GM12878 (cell line): ENCODE measurements at regions not wholly inside any gene's neighbourhood (a gene's known extent, or its start where the extent isn't known, plus 50 kb on each side); places are given as distances from the start of the nearest gene placed in this dataset.

Experiments used
- CREB1 ChIP-seq: IDR thresholded peaks from 2 replicates; pipeline ENCODE4 v1.6.1; 2012; ENCODE audit warnings: low read depth, mild to moderate bottlenecking, inconsistent platforms
- EED ChIP-seq: sonication (generic); IDR thresholded peaks from 2 replicates; pipeline ENCODE4 v1.6.1; 2016; ENCODE audit warnings: antibody characterized with exemption, low read depth
- GABPA ChIP-seq: IDR thresholded peaks from 2 replicates; pipeline ENCODE4 v1.6.1; 2014; ENCODE audit warnings: antibody characterized with exemption, low read depth, mild to moderate bottlenecking, inconsistent platforms
- KAT2A ChIP-seq: conservative IDR thresholded peaks from 2 replicates; pipeline ENCODE4 v1.6.1; 2011; ENCODE audit warnings: low read depth, low read length; ENCODE audit not compliant: control insufficient read depth
- POLR2A ChIP-seq: IDR thresholded peaks from 2 replicates; pipeline ENCODE4 v1.6.1; 2011; ENCODE audit warnings: low read depth, mild to moderate bottlenecking, low read length
- TF ChIP-seq, protein P1 (sequence below), 3 experiments: IDR thresholded peaks in 2 of 3; conservative IDR thresholded peaks in 1 of 3; 2 replicates each; pipeline ENCODE4 v1.5.1; 2011; ENCODE audit warnings: low read depth in 3 of 3, low read length in 3 of 3, mild to moderate bottlenecking in 3 of 3, control low read depth in 2 of 3, moderate library complexity in 2 of 3, inconsistent platforms in 1 of 3, mixed read lengths in 1 of 3; ENCODE audit not compliant: control insufficient read depth in 2 of 3, insufficient read depth in 1 of 3; ENCODE audit errors: extremely low read depth in 1 of 3

DNA sequence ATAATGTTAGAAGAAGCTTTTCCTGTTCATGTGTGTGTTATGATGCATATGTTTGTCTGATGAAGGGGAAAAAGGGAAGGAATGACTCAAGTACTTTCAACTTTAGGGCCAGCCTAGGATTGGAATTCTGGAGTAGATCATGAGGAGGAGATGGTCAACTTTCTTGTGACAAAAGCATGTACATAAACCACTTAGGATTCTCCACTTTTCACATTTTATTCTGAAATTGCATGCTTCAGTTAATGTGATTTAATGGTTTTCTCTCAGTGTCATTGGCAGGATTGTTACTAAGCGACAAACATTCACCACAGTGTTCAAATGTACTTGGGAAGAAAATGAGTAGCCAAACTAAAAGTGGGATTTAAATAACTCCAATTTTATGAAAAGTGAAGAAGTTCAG, 80.1 kb downstream of the UTRN start:
- TF ChIP-seq, protein P1, sequence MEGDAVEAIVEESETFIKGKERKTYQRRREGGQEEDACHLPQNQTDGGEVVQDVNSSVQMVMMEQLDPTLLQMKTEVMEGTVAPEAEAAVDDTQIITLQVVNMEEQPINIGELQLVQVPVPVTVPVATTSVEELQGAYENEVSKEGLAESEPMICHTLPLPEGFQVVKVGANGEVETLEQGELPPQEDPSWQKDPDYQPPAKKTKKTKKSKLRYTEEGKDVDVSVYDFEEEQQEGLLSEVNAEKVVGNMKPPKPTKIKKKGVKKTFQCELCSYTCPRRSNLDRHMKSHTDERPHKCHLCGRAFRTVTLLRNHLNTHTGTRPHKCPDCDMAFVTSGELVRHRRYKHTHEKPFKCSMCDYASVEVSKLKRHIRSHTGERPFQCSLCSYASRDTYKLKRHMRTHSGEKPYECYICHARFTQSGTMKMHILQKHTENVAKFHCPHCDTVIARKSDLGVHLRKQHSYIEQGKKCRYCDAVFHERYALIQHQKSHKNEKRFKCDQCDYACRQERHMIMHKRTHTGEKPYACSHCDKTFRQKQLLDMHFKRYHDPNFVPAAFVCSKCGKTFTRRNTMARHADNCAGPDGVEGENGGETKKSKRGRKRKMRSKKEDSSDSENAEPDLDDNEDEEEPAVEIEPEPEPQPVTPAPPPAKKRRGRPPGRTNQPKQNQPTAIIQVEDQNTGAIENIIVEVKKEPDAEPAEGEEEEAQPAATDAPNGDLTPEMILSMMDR (IDR thresholded peaks at IDR 0.05 in 2 of 3, conservative IDR thresholded peaks at IDR 0.05 in 1 of 3; ENCODE audit: control insufficient read depth in 2 of 3, extremely low read depth in 1 of 3, insufficient read depth in 1 of 3, low read depth in 3 of 3, low read length in 3 of 3), result no peak
- TF ChIP-seq CREB1, result no peak
- no peak for TF ChIP-seq EED
- TF ChIP-seq KAT2A, result no peak
- TF ChIP-seq POLR2A, result no peak
- no peak for TF ChIP-seq GABPA
